DND-41 (cell line): ENCODE measurements at regions not wholly inside any gene's neighbourhood (a gene's known extent, or its start where the extent isn't known, plus 50 kb on each side); places are given as distances from the start of the nearest gene placed in this dataset.

Experiments
- ATAC-seq: fragments of 200-7000 bp; cut with Tn5 transposase; 3 replicates; pipeline ENCODE4 v1.9.1; 2021; ENCODE audit warnings: low read depth; ENCODE audit not compliant: insufficient read depth
- DNase-seq: peaks from one replicate; pipeline ENCODE4 v3.0.0-alpha.2; 2020
- H2AFZ ChIP-seq: 2 replicates; pipeline ENCODE4 v1.6.0; 2012; ENCODE audit warnings: low read depth, low read length
- H3K27ac ChIP-seq: 2 replicates; pipeline ENCODE4 v1.5.1; 2012; ENCODE audit warnings: low read length, inconsistent platforms
- H3K27me3 ChIP-seq: fragments of 200-600 bp; sonication (generic); 2 replicates; pipeline ENCODE4 v1.6.0; 2012; ENCODE audit warnings: low read length, mild to moderate bottlenecking, inconsistent platforms; ENCODE audit not compliant: insufficient read depth, poor library complexity
- H3K36me3 ChIP-seq: 2 replicates; pipeline ENCODE4 v1.5.1; 2012; ENCODE audit warnings: low read length, inconsistent platforms; ENCODE audit not compliant: insufficient read depth
- H3K4me1 ChIP-seq: 2 replicates; pipeline ENCODE4 v1.5.1; 2012; ENCODE audit warnings: mild to moderate bottlenecking, low read length; ENCODE audit not compliant: insufficient read depth
- H3K4me2 ChIP-seq: 2 replicates; pipeline ENCODE4 v1.6.0; 2012; ENCODE audit warnings: mild to moderate bottlenecking, moderate library complexity, low read length, inconsistent platforms; ENCODE audit not compliant: insufficient read depth
- H3K4me3 ChIP-seq, 2 experiments: fragments of 200-600 bp in 1 of 2; shearing (Covaris generic) in 1 of 2; 2 replicates each; pipeline ENCODE4 v1.5.1; 2012 to 2016; ENCODE audit warnings: inconsistent platforms in 2 of 2, low read length in 2 of 2, mild to moderate bottlenecking in 2 of 2, low read depth in 1 of 2, moderate library complexity in 1 of 2
- H3K79me2 ChIP-seq: 2 replicates; pipeline ENCODE4 v1.6.0; 2012; ENCODE audit warnings: low read length, inconsistent platforms; ENCODE audit not compliant: insufficient read depth
- H3K9ac ChIP-seq: 2 replicates; pipeline ENCODE4 v1.6.0; 2012; ENCODE audit warnings: low read depth, mild to moderate bottlenecking, inconsistent platforms, low read length, moderate library complexity
- H3K9me3 ChIP-seq: 2 replicates; pipeline ENCODE4 v1.5.1; 2012; ENCODE audit warnings: low read length, moderate library complexity, mild to moderate bottlenecking, inconsistent platforms; ENCODE audit not compliant: insufficient read depth, severe bottlenecking
- H4K20me1 ChIP-seq: 2 replicates; pipeline ENCODE4 v1.6.0; 2012; ENCODE audit warnings: low read length; ENCODE audit not compliant: insufficient read depth
- EZH2 ChIP-seq: IDR thresholded peaks from 3 replicates; pipeline ENCODE4 v1.6.1; 2012; ENCODE audit warnings: borderline replicate concordance, low read depth, mild to moderate bottlenecking, moderate library complexity, low read length, inconsistent platforms; ENCODE audit not compliant: severe bottlenecking
- TF ChIP-seq, protein P1 (sequence below): IDR thresholded peaks from 2 replicates; pipeline ENCODE4 v1.5.1; 2012; ENCODE audit warnings: borderline replicate concordance, low read length, moderate library complexity, mild to moderate bottlenecking; ENCODE audit not compliant: poor library complexity, severe bottlenecking; ENCODE audit errors: extremely low read depth

DNA sequence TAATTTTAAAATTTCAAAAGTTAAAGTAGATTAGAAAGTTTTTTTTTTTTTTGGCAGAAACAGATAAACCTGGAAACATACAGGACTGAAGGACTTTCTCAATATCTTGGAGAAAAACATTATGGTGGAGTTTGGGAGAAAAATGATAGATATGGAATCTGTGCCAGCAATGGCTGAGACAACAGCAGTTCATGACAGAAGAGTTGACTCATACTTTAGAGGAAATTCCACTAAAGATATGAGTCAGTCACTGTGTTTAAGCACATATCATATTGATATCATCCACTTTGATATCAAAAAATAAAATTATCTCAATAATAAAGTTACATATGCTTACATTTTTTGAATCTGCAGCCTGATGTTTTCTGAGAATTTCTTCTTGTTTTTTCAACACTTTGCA, 193.9 kb upstream of the OR4E1 start:
- no peaks in the 10 kb centered on the region for H3K79me2 ChIP-seq
- no peak overlapping the region for H2AFZ ChIP-seq
- no peak overlapping the region for H3K9ac ChIP-seq
- no peak overlapping the region for H3K4me3 ChIP-seq
- no peaks in the 10 kb centered on the region for H3K36me3 ChIP-seq
- H3K27ac ChIP-seq = no peak overlapping the region
- no peak for TF ChIP-seq EZH2
- TF ChIP-seq, protein P1, sequence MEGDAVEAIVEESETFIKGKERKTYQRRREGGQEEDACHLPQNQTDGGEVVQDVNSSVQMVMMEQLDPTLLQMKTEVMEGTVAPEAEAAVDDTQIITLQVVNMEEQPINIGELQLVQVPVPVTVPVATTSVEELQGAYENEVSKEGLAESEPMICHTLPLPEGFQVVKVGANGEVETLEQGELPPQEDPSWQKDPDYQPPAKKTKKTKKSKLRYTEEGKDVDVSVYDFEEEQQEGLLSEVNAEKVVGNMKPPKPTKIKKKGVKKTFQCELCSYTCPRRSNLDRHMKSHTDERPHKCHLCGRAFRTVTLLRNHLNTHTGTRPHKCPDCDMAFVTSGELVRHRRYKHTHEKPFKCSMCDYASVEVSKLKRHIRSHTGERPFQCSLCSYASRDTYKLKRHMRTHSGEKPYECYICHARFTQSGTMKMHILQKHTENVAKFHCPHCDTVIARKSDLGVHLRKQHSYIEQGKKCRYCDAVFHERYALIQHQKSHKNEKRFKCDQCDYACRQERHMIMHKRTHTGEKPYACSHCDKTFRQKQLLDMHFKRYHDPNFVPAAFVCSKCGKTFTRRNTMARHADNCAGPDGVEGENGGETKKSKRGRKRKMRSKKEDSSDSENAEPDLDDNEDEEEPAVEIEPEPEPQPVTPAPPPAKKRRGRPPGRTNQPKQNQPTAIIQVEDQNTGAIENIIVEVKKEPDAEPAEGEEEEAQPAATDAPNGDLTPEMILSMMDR = no peak
- no peaks in the 10 kb centered on the region for H3K9me3 ChIP-seq
- no peaks in the 10 kb centered on the region for H3K4me1 ChIP-seq
- DNase-seq = no peak
- no peak overlapping the region for H3K4me2 ChIP-seq
- H3K27me3 ChIP-seq = peaks cover 26% of the 10 kb centered on the region
- H4K20me1 ChIP-seq = no peaks in the 10 kb centered on the region
- ATAC-seq = no peak

GRCh38 chr14:21866479-21866878, 192.9 kb upstream of the OR4E1 start:
- no peak overlapping the region for H3K9ac ChIP-seq
- H2AFZ ChIP-seq = no peak overlapping the region
- H4K20me1 ChIP-seq = no peaks in the 10 kb centered on the region
- H3K79me2 ChIP-seq = no peaks in the 10 kb centered on the region
- ATAC-seq (no peak), DNase-seq (no peak)
- no peak overlapping the region for H3K27ac ChIP-seq
- H3K4me1 ChIP-seq = no peaks in the 10 kb centered on the region
- no peak for TF ChIP-seq EZH2
- TF ChIP-seq, protein P1 = no peak
- no peaks in the 10 kb centered on the region for H3K9me3 ChIP-seq
- no peak overlapping the region for H3K4me3 ChIP-seq
- H3K27me3 ChIP-seq = peaks cover 27% of the 10 kb centered on the region
- H3K36me3 ChIP-seq = no peaks in the 10 kb centered on the region
- H3K4me2 ChIP-seq = no peak overlapping the region

GRCh38 chr14:21863289-21863688, 189.7 kb upstream of the OR4E1 start:
- ATAC-seq = no peak
- H3K9ac ChIP-seq = no peak overlapping the region

More at GRCh38 chr14:21863289-21863688, 189.7 kb upstream of the OR4E1 start:
- no peaks in the 10 kb centered on the region for H3K9me3 ChIP-seq
- no peaks in the 10 kb centered on the region for H3K79me2 ChIP-seq
- H3K4me2 ChIP-seq = no peak overlapping the region
- no peaks in the 10 kb centered on the region for H3K36me3 ChIP-seq
- H3K27me3 ChIP-seq = peaks cover 39% of the 10 kb centered on the region
- no peak overlapping the region for H3K27ac ChIP-seq
- H3K4me3 ChIP-seq = no peak overlapping the region
- DNase-seq = no peak
- no peak overlapping the region for H2AFZ ChIP-seq
- H4K20me1 ChIP-seq = no peaks in the 10 kb centered on the region
- TF ChIP-seq, protein P1 = no peak
- no peak for TF ChIP-seq EZH2
- H3K4me1 ChIP-seq = no peaks in the 10 kb centered on the region
